ENCODE measurements at regions not wholly inside any gene's neighbourhood (a gene's known extent, or its start where the extent isn't known, plus 50 kb on each side); places are given as distances from the start of the nearest gene placed in this dataset.

DNA sequence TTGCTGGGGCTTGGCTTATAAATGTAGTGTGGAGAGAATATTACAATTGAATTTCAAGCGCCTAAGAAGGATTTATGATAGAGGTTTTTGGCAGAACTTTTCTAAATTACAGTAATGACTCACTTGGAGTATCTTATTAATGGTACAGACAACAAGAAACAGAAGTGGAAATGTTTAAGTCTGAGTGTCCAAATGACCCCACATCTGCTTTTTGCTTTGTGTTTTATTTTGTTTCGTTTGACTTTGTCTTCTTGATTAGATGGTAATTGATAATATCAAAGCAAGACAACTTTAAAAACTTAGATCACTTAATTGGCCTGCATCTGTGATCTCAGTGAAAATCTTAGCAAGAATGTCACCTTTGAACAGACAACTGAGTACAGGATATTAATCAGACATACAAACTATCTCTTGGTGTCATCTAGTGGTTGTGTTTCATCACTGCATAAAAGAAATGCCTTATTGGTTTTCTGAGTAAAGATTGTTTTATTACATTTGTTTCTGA lies 577.4 kb downstream of the ISL1 start:
- CTCF ChIA-PET, result no interaction called here
- intact Hi-C loops (cut with micrococcal nuclease), result no loop called here
- no peak overlapping the region for H3K4me3 Mint-ChIP-seq
- no peak for DNase-seq
- no peaks in the 10 kb centered on the region for H3K9me3 Mint-ChIP-seq
- H3K27me3 Mint-ChIP-seq, result no peaks in the 10 kb centered on the region
- TF ChIP-seq, protein P1, sequence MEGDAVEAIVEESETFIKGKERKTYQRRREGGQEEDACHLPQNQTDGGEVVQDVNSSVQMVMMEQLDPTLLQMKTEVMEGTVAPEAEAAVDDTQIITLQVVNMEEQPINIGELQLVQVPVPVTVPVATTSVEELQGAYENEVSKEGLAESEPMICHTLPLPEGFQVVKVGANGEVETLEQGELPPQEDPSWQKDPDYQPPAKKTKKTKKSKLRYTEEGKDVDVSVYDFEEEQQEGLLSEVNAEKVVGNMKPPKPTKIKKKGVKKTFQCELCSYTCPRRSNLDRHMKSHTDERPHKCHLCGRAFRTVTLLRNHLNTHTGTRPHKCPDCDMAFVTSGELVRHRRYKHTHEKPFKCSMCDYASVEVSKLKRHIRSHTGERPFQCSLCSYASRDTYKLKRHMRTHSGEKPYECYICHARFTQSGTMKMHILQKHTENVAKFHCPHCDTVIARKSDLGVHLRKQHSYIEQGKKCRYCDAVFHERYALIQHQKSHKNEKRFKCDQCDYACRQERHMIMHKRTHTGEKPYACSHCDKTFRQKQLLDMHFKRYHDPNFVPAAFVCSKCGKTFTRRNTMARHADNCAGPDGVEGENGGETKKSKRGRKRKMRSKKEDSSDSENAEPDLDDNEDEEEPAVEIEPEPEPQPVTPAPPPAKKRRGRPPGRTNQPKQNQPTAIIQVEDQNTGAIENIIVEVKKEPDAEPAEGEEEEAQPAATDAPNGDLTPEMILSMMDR (IDR thresholded peaks at IDR 0.05), result no peak
- POLR2A ChIA-PET, result no interaction called here
- no peaks in the 10 kb centered on the region for H3K36me3 Mint-ChIP-seq (ENCODE audit: low read depth)
- no peak for ATAC-seq (ENCODE audit: low read depth)
- H3K27ac Mint-ChIP-seq, result no peak overlapping the region
- no peaks in the 10 kb centered on the region for H3K4me1 Mint-ChIP-seq

DNA sequence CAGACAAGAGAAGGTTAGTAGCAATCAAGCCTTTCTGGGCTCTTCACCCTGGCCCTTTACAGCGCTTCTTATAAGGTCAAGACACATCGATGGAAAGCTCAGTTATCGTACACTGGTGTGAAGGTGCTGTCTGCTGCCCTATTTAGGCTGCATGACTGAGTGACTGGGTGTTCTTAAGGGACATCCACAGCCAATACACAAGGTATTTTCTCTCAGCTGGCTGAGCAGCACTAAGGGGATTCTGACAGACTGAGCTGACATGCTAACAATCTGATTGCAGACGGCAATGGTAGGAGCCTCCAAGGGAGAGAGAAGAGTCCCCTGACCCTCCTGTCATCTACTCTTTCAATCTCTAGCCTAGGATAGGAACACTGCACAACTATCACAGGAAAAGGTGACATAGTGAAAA lies 577.9 kb downstream of the ISL1 start:
- Mint-ChIP-seq H3K4me1 (no peaks in the 10 kb centered on the region), H3K27me3 (no peaks in the 10 kb centered on the region), H3K27ac (no peak overlapping the region), H3K36me3 (ENCODE audit: low read depth) (no peaks in the 10 kb centered on the region), H3K9me3 (no peaks in the 10 kb centered on the region), H3K4me3 (no peak overlapping the region)
- POLR2A ChIA-PET, result no interaction called here
- no peak for DNase-seq
- CTCF ChIA-PET, result no interaction called here
- intact Hi-C loops (cut with micrococcal nuclease), result no loop called here
- ATAC-seq (ENCODE audit: low read depth), result no peak
- TF ChIP-seq, protein P1 (IDR thresholded peaks at IDR 0.05), result no peak

DNA sequence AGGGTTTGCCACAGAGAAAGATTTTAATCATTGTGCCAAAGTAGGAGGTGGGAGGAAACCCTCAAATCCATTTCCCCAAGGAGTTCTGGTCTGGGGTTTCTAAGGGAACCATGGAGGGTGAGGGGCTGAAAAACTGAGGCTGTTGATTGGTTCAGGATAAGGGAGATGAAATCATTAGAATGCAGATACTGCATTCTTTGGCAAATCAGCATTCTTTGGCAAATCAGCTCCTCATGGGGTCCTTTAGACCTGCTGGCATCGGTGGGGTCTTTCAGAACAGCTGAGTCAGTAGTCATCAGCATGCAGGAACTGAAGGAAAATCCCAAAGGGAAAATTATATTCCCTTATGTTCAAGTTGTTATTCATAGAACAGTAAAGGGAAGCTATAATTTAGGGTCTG lies 585.5 kb downstream of the ISL1 start:
- H3K27ac Mint-ChIP-seq, result no peak overlapping the region
- H3K27me3 Mint-ChIP-seq, result no peaks in the 10 kb centered on the region
- H3K4me1 Mint-ChIP-seq, result no peaks in the 10 kb centered on the region
- ChIA-PET CTCF (no interaction called here), POLR2A (no interaction called here)
- no peak for ATAC-seq (ENCODE audit: low read depth)
- no peaks in the 10 kb centered on the region for H3K9me3 Mint-ChIP-seq
- TF ChIP-seq, protein P1 (IDR thresholded peaks at IDR 0.05), result no peak
- DNase-seq, result no peak
- no peak overlapping the region for H3K4me3 Mint-ChIP-seq
- H3K36me3 Mint-ChIP-seq (ENCODE audit: low read depth), result no peaks in the 10 kb centered on the region
- intact Hi-C loops (cut with micrococcal nuclease), result no loop called here

DNA sequence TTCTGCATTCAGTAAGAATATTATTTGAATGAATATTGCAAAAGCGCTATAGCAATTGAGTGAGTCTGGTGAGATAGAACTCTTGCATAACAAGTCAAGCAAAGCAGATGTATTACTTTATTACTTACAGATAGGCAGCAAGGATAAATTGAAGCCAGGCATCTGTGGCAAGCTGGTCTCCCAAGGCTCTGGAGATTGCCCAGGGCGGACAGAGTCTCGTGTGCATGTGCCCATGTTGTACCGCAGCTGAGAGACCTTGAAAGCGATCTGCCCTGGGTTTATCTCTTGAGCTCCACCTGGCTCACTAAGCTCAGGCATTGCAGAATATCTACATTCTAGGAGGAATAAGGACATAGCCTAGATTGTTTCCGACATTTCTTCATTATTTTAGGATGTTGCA lies 591.6 kb downstream of the ISL1 start:
- CTCF ChIA-PET, result no interaction called here
- Mint-ChIP-seq H3K9me3 (peaks cover 1% of the 10 kb centered on the region), H3K4me3 (no peak overlapping the region), H3K4me1 (no peaks in the 10 kb centered on the region), H3K36me3 (ENCODE audit: low read depth) (no peaks in the 10 kb centered on the region), H3K27me3 (no peaks in the 10 kb centered on the region), H3K27ac (no peak overlapping the region)
- POLR2A ChIA-PET, result no interaction called here
- DNase-seq (no peak), ATAC-seq (ENCODE audit: low read depth) (no peak)
- TF ChIP-seq, protein P1 (IDR thresholded peaks at IDR 0.05), result no peak
- intact Hi-C loops (cut with micrococcal nuclease), result no loop called here

DNA sequence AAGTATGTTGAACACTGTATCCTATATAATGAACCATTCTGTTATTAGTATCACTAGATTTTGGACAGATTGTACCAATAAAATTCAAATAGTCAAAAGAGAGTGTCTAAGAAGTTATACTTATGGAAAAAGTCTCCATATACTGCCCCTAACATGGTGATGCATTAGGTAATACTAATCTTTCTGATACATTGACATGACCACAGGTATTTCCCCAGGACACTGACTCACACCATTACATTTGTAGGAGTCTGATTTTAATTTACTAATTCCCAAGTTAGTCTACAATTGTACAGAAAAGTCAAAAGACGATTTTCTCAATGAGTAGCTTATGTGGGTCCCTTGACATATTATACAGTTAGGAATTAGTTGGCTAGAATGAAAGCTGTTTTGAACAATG lies 593.8 kb downstream of the ISL1 start:
- TF ChIP-seq, protein P1 (IDR thresholded peaks at IDR 0.05), result no peak
- ATAC-seq (ENCODE audit: low read depth), result no peak
- Mint-ChIP-seq H3K27me3 (no peaks in the 10 kb centered on the region), H3K36me3 (ENCODE audit: low read depth) (no peaks in the 10 kb centered on the region), H3K4me1 (no peaks in the 10 kb centered on the region), H3K27ac (no peak overlapping the region), H3K9me3 (peaks cover 4% of the 10 kb centered on the region), H3K4me3 (no peak overlapping the region)
- ChIA-PET POLR2A (no interaction called here), CTCF (no interaction called here)
- DNase-seq, result no peak
- intact Hi-C loops (cut with micrococcal nuclease), result no loop called here
